Activated naive CD8-positive, alpha-beta T cell treated with anti-CD3 and anti-CD28 coated beads, Interleukin-2, amount 50 U/mL, for 24 hours (primary cell): ENCODE measurements at regions not wholly inside any gene's neighbourhood (a gene's known extent, or its start where the extent isn't known, plus 50 kb on each side); places are given as distances from the start of the nearest gene placed in this dataset.
"Not testable (repeated sequence)": the region's sequence is repeated elsewhere in the genome, so short reads cannot be mapped to it uniquely, and the experiment has no call there.

ENCODE experiments used
- ATAC-seq: fragments of 150-1000 bp; cut with Tn5 transposase; one replicate; pipeline ENCODE4 v1.10.0; 2021
- DNase-seq: peaks from one replicate; pipeline ENCODE4 v3.0.0; 2021
- H3K27ac Mint-ChIP-seq: one replicate; pipeline ENCODE4 v1.8.0; 2021; ENCODE audit warnings: mild to moderate bottlenecking, mixed read lengths
- H3K27me3 Mint-ChIP-seq: one replicate; pipeline ENCODE4 v1.8.0; 2021; ENCODE audit warnings: mixed read lengths
- H3K36me3 Mint-ChIP-seq: one replicate; pipeline ENCODE4 v1.8.0; 2021; ENCODE audit warnings: low read depth, mixed read lengths
- H3K4me1 Mint-ChIP-seq: one replicate; pipeline ENCODE4 v1.8.0; 2021; ENCODE audit warnings: mixed read lengths
- H3K4me3 Mint-ChIP-seq: one replicate; pipeline ENCODE4 v1.8.0; 2021; ENCODE audit warnings: mild to moderate bottlenecking, moderate library complexity, mixed read lengths
- H3K9me3 Mint-ChIP-seq: one replicate; pipeline ENCODE4 v1.8.0; 2021; ENCODE audit warnings: mixed read lengths

GRCh38 chr16:48076455-48077012, 79.3 kb downstream of the ABCC12 start:
- H3K4me3 Mint-ChIP-seq = no peak overlapping the region
- no peak for ATAC-seq
- H3K27me3 Mint-ChIP-seq = peaks cover 4% of the 10 kb centered on the region
- no peak for DNase-seq
- no peaks in the 10 kb centered on the region for H3K4me1 Mint-ChIP-seq
- no peak overlapping the region for H3K27ac Mint-ChIP-seq
- no peaks in the 10 kb centered on the region for H3K9me3 Mint-ChIP-seq
- H3K36me3 Mint-ChIP-seq = no peaks in the 10 kb centered on the region

- Mint-ChIP-seq H3K27me3 (peaks cover 4% of the 10 kb centered on the region), H3K9me3 (no peaks in the 10 kb centered on the region), H3K27ac (no peak overlapping the region), H3K4me3 (no peak overlapping the region), H3K36me3 (no peaks in the 10 kb centered on the region), H3K4me1 (no peaks in the 10 kb centered on the region)
- ATAC-seq = no peak
- DNase-seq = no peak
These were observed 80.4 kb downstream of the ABCC12 start for GRCh38 chr16:48075398-48075797.

DNA sequence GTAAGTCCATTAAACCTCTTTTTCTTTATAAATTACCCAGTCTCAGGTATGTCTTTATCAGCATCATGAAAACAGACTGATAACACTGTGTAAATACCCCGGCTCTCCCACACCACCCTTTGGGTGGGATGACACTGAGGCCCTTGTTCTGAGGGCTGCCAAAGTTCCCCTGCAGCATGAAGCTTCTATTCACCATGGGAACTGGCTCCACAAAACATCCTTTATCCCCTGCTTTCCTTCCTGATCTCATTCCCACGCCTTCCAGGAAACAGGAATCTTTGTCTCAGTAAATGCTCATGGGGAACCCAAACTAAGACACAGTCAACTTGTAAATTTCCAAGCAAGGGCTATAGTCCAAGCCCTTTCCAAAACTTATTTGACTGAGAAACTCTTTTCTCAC, 88.4 kb downstream of the ABCC12 start:
- Mint-ChIP-seq H3K4me3 (no peak overlapping the region), H3K27me3 (peaks cover 4% of the 10 kb centered on the region), H3K27ac (no peak overlapping the region), H3K9me3 (no peaks in the 10 kb centered on the region), H3K4me1 (no peaks in the 10 kb centered on the region), H3K36me3 (no peaks in the 10 kb centered on the region)
- DNase-seq = no peak
- no peak for ATAC-seq

DNA sequence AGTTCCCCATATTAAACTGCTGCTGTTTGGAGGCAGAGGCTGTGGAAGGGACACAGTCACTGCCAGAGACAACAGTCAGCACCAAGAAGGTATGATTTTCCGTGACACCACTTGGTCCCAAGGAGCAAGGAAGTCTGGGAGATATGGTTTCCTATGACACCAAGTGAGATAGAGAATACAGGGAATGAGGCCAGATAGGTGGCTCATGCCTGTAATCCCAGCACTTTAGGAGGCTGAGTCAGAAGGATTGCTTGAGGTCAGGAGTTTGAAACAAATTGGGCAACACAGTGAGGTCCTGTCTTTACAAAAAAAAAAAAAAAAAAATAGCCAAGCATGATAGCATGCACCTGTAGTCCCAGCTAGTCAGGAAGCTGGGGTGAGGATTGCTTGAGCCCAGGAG, 90.8 kb downstream of the ABCC12 start:
- Mint-ChIP-seq H3K36me3 (no peaks in the 10 kb centered on the region), H3K4me3 (no peak overlapping the region), H3K4me1 (no peaks in the 10 kb centered on the region), H3K27ac (no peak overlapping the region), H3K9me3 (no peaks in the 10 kb centered on the region), H3K27me3 (peaks cover 4% of the 10 kb centered on the region)
- ATAC-seq = no peak
- no peak for DNase-seq

DNA sequence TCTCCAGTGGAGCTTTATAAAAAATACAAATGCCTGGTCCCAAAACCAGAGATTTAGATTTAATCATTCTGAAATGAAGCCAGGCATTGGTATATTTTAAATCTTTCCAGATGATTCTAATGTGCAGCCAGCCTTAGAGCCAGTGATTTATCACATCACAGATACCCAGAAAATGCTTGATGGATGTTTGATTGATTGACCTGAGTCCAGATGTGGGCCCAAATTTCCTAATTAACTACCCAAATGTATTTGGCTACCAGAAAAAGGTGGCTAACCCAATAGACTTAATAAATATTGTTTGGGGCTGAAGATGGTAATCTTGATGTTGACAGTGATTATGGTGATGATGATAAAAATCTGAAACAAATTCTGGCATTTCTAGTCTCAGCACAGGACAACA, 93.1 kb downstream of the ABCC12 start:
- H3K36me3 Mint-ChIP-seq = no peaks in the 10 kb centered on the region
- no peak overlapping the region for H3K27ac Mint-ChIP-seq
- H3K4me3 Mint-ChIP-seq = no peak overlapping the region
- ATAC-seq (no peak), DNase-seq (no peak)
- peaks cover 4% of the 10 kb centered on the region for H3K27me3 Mint-ChIP-seq
- no peaks in the 10 kb centered on the region for H3K9me3 Mint-ChIP-seq
- no peaks in the 10 kb centered on the region for H3K4me1 Mint-ChIP-seq

- H3K27ac Mint-ChIP-seq = no peak overlapping the region
- H3K4me1 Mint-ChIP-seq = no peaks in the 10 kb centered on the region
- DNase-seq (no peak), ATAC-seq (no peak)
- H3K9me3 Mint-ChIP-seq = no peaks in the 10 kb centered on the region
- H3K36me3 Mint-ChIP-seq = no peaks in the 10 kb centered on the region
- H3K4me3 Mint-ChIP-seq = no peak overlapping the region
- H3K27me3 Mint-ChIP-seq = peaks cover 11% of the 10 kb centered on the region
These were observed 95.9 kb downstream of the ABCC12 start for GRCh38 chr16:48059936-48060335.

GRCh38 chr16:48059190-48059589, 96.6 kb downstream of the ABCC12 start:
- not testable (repeated sequence) for H3K27ac Mint-ChIP-seq, H3K9me3 Mint-ChIP-seq, DNase-seq, H3K36me3 Mint-ChIP-seq, H3K4me1 Mint-ChIP-seq, H3K4me3 Mint-ChIP-seq, ATAC-seq
- H3K27me3 Mint-ChIP-seq = peaks cover 18% of the 10 kb centered on the region

DNA sequence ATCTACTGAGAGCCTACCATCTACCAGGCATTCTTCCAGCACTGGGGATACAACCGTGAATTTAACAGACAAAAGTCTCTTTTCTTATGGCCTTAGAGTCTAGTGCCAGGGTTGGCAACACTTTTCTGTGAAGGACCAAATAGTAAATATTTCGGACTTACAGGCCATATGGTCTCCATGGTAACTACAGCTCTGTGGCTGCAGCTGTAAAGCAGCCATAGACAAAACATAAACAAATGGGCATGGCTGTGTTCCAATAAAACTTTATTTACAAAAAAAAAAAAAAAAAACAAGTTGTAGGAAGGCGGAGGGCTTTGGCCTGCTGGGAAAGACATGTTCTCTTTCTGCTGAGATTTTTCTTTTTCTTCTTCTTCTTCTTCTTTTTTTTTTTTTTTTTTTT, 98.7 kb downstream of the ABCC12 start:
- H3K27ac Mint-ChIP-seq = no peak overlapping the region
- H3K4me3 Mint-ChIP-seq = no peak overlapping the region
- no peaks in the 10 kb centered on the region for H3K4me1 Mint-ChIP-seq
- ATAC-seq (no peak), DNase-seq (no peak)
- H3K27me3 Mint-ChIP-seq = peaks cover 23% of the 10 kb centered on the region
- no peaks in the 10 kb centered on the region for H3K9me3 Mint-ChIP-seq
- no peaks in the 10 kb centered on the region for H3K36me3 Mint-ChIP-seq

DNA sequence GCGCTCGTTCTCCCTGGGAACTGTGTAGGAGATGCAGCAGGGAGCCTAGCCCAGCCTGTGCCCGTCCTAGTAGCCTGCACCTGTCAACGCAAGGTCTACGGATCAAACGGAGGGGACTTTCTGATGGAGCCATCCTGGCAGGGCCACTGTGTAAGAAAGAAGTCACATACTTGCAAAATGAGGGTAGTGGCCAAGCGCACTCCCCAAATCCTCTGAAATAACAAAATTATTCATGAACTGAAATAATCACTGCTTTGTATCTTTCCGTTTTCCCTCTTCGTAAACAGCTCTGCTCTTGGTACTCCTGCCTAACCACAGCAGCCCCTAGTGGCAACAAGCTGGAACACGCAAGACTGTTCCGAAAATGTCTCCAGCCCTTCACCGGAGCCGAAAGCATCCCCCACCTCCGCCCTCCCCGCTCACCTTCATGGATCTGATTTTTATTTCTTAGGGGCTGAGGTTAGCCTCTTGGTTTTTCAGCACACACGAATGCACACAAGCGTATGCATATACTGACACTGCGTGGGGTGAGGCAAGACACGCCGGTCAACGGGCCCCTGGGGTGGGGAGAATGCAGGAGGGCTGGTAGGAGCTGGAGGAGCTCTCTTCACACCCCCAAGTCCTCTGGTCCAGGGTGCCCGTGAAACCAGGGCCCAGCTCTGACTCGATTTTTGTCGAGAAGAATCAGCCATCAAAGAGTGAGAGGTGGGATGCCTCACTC, 100.8 kb downstream of the ABCC12 start:
- ATAC-seq (no peak), DNase-seq (peak; percentile 16)
- no peak overlapping the region for H3K4me3 Mint-ChIP-seq
- no peaks in the 10 kb centered on the region for H3K9me3 Mint-ChIP-seq
- H3K4me1 Mint-ChIP-seq = no peaks in the 10 kb centered on the region
- no peaks in the 10 kb centered on the region for H3K36me3 Mint-ChIP-seq
- H3K27me3 Mint-ChIP-seq = peaks cover 25% of the 10 kb centered on the region
- no peak overlapping the region for H3K27ac Mint-ChIP-seq

DNA sequence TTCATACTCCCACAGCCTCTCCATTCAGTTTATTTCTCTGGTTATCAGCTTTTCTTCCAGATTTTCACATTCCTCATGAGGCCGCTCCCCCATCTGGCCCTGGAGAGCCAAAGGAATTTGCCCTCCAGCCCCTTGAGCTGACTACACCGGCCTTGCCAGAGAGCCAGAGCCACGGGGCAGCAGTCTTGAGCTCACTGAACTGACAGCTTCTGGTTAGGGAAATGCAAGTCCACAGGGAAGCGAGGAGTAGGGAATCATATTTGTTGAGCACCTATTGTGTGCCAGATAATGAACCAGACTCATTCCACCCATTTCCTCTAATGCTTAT, 102.4 kb downstream of the ABCC12 start:
- no peaks in the 10 kb centered on the region for H3K36me3 Mint-ChIP-seq
- no peaks in the 10 kb centered on the region for H3K9me3 Mint-ChIP-seq
- no peak for ATAC-seq

DNA sequence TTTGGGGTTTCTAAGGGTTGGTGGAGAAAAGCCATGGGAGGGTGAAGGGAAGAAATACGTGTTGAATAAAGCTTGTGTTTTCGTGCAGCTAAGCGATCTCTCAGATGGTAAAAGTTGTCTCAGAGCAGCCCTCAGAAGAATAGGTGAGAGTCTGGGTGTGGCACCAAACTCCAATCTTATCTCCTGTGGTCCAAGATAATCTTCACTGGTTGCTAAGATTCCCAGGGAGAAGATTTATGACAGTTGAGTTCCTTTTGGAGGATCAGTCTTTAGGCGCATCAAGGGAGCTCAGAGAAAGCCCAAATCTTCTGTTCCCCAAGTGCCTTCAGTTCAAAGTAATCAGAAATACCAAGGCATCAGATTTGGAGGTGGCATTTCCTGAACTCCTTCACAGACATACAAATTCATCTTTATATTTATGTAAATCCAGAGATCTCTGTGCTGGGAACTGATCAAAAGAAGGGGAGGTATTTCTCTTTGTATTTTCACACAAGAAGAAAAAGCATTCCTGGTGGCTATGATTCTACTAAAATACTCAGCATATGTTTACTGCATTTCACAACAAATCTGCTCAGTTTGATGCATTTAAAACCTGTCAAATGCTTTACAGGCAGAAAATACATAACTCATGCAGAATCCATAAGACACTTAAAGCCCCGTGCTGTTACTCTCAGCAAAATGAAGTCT, 102.9 kb downstream of the ABCC12 start:
- no peak overlapping the region for H3K27ac Mint-ChIP-seq
- H3K4me1 Mint-ChIP-seq = no peaks in the 10 kb centered on the region
- H3K4me3 Mint-ChIP-seq = no peak overlapping the region
- peaks cover 23% of the 10 kb centered on the region for H3K27me3 Mint-ChIP-seq
- DNase-seq (no peak), ATAC-seq (no peak)
- H3K36me3 Mint-ChIP-seq = no peaks in the 10 kb centered on the region
- no peaks in the 10 kb centered on the region for H3K9me3 Mint-ChIP-seq

More for the DNA sequence above, 102.4 kb downstream of the ABCC12 start:
- Mint-ChIP-seq H3K27ac (no peak overlapping the region), H3K27me3 (peaks cover 25% of the 10 kb centered on the region), H3K4me1 (no peaks in the 10 kb centered on the region), H3K4me3 (no peak overlapping the region)
- no peak for DNase-seq

DNA sequence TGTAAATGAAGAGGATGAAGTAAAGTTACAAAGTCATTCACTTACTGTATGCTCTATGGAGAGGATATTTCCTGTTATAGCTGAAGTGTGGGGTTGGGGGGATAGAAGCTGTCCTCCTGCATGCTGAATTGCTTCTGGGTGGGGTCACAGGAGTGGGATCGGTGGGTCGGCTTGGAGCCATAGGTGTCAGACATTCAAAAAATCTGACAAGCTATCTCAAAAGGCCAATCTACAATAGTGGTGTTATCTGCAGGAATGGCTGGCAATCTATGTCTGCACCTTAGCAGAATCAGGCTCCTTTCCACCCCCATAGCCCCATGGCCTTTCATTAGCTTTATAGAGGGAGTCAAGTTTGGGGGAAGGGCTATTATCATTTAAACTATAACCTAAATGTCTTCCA, 104.9 kb downstream of the ABCC12 start:
- Mint-ChIP-seq H3K36me3 (no peaks in the 10 kb centered on the region), H3K27me3 (peaks cover 25% of the 10 kb centered on the region), H3K4me3 (no peak overlapping the region), H3K27ac (no peak overlapping the region), H3K9me3 (no peaks in the 10 kb centered on the region), H3K4me1 (no peaks in the 10 kb centered on the region)
- no peak for DNase-seq
- ATAC-seq = no peak

- no peak overlapping the region for H3K27ac Mint-ChIP-seq
- H3K9me3 Mint-ChIP-seq = no peaks in the 10 kb centered on the region
- H3K4me1 Mint-ChIP-seq = no peaks in the 10 kb centered on the region
- ATAC-seq = no peak
- H3K4me3 Mint-ChIP-seq = no peak overlapping the region
- peaks cover 24% of the 10 kb centered on the region for H3K27me3 Mint-ChIP-seq
- DNase-seq = no peak
- H3K36me3 Mint-ChIP-seq = no peaks in the 10 kb centered on the region
These were observed 105.9 kb downstream of the ABCC12 start for GRCh38 chr16:48049847-48050246.

DNA sequence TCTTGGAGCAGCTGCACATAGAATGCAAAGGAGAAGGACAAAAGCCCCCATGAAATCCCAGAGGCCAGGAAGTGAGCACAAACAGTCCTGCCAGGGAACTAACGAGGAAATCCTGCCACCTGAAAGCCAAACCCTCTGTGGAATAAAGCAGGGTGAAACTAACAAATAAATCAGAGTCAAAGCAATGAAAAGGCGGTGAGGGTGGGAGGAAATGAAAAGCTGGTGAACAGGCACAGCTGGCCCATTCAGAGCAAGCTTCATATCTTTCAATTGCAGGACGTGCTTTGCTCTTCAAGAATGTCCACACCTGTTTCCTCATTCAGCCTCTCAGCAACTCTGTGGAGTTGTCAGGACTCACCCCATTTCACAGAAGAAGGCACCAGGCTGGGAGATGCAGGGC, 108.1 kb downstream of the ABCC12 start:
- ATAC-seq (no peak), DNase-seq (no peak)
- H3K27me3 Mint-ChIP-seq = peaks cover 11% of the 10 kb centered on the region
- H3K4me3 Mint-ChIP-seq = no peak overlapping the region
- no peak overlapping the region for H3K27ac Mint-ChIP-seq
- no peaks in the 10 kb centered on the region for H3K36me3 Mint-ChIP-seq
- H3K4me1 Mint-ChIP-seq = no peaks in the 10 kb centered on the region
- no peaks in the 10 kb centered on the region for H3K9me3 Mint-ChIP-seq

DNA sequence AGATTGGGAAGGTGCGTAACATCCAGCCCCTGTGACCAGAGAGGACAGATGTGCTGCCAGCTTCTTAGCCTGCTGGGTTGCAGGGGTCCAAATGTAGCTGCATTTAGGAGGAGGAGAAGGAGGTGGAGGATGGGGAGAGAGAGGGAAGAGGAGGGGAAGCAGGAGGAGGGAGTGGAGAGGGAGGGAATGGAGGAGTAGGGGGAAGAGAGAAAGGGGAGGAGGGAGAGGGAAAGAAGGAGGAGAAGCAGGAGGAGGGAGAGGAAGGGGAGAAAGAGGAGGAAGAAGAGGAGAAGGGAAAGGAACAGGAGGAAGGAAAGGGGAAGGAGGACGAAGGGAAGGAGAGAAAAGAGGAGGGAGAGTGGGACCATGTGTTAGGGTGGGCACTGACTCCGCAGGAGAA, 108.6 kb downstream of the ABCC12 start:
- H3K27ac Mint-ChIP-seq = no peak overlapping the region
- no peaks in the 10 kb centered on the region for H3K4me1 Mint-ChIP-seq
- peaks cover 11% of the 10 kb centered on the region for H3K27me3 Mint-ChIP-seq

More for the DNA sequence above, 108.6 kb downstream of the ABCC12 start:
- Mint-ChIP-seq H3K36me3 (no peaks in the 10 kb centered on the region), H3K4me3 (no peak overlapping the region), H3K9me3 (no peaks in the 10 kb centered on the region)
- DNase-seq = no peak
- ATAC-seq = no peak
